Right atrium auricular region (tissue), 2 donors: ENCODE measurements at regions not wholly inside any gene's neighbourhood (a gene's known extent, or its start where the extent isn't known, plus 50 kb on each side); places are given as distances from the start of the nearest gene placed in this dataset.

Source experiments
- DNase-seq: peaks from one replicate; pipeline ENCODE4 v3.0.0-alpha.2; 2019; ENCODE audit warnings: low spot score
- H3K27ac ChIP-seq, 2 donors: fragments of 200-600 bp; sonication (generic); 1 replicate in 1 of 2; 2 replicates in 1 of 2; pipeline ENCODE4 v1.5.1; 2016 to 2019
- H3K27me3 ChIP-seq, 2 donors: fragments of 200-600 bp; sonication (generic); one replicate each; pipeline versions ENCODE4 v1.5.1 to v1.6.0; 2017 to 2019
- H3K36me3 ChIP-seq: fragments of 200-600 bp; sonication (generic); one replicate; pipeline ENCODE4 v1.5.1; 2016
- H3K4me1 ChIP-seq, 2 donors: fragments of 200-600 bp; sonication (generic); one replicate each; pipeline versions ENCODE4 v1.5.1 to v1.6.0; 2017 to 2019
- H3K4me3 ChIP-seq, 2 donors: fragments of 200-600 bp; sonication (generic); 1 replicate in 1 of 2; 2 replicates in 1 of 2; pipeline ENCODE4 v1.5.1; 2017 to 2019; ENCODE audit warnings: mild to moderate bottlenecking in 1 of 2, moderate library complexity in 1 of 2
- H3K9me3 ChIP-seq, 2 donors: fragments of 200-600 bp; sonication (generic); one replicate each; pipeline ENCODE4 v1.5.1; 2019
- TF ChIP-seq, protein P1 (sequence below), 2 donors: fragments of 200-600 bp; sonication (generic); IDR thresholded peaks; one replicate each; pipeline ENCODE4 v1.5.1; 2019; ENCODE audit warnings: antibody characterized with exemption in 2 of 2

DNA sequence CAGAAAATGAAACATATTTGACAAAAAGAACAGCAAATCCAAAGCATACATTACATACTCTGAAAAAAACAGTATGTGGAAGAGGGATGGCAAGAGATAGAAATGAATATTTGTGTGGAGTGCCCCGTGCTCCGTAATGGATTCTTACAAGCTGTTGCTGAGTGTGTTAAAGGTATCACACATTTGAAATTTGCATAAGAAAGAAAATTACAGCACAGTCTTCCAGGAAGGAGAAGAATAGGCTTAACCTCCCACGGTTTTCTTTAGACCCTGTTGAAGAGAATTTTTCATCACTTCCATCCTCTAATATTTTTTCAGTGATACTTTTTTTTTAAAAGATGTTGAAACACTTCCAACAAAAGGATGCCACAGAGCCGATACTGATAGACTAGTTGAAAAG, 1489.4 kb downstream of the RAPGEF2 start:
- H3K9me3 ChIP-seq: no peaks in the 10 kb centered on the region
- TF ChIP-seq, protein P1, sequence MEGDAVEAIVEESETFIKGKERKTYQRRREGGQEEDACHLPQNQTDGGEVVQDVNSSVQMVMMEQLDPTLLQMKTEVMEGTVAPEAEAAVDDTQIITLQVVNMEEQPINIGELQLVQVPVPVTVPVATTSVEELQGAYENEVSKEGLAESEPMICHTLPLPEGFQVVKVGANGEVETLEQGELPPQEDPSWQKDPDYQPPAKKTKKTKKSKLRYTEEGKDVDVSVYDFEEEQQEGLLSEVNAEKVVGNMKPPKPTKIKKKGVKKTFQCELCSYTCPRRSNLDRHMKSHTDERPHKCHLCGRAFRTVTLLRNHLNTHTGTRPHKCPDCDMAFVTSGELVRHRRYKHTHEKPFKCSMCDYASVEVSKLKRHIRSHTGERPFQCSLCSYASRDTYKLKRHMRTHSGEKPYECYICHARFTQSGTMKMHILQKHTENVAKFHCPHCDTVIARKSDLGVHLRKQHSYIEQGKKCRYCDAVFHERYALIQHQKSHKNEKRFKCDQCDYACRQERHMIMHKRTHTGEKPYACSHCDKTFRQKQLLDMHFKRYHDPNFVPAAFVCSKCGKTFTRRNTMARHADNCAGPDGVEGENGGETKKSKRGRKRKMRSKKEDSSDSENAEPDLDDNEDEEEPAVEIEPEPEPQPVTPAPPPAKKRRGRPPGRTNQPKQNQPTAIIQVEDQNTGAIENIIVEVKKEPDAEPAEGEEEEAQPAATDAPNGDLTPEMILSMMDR (IDR thresholded peaks at IDR 0.05): no peak
- H3K27me3 ChIP-seq: no peaks in the 10 kb centered on the region
- no peaks in the 10 kb centered on the region for H3K36me3 ChIP-seq
- no peak for DNase-seq
- no peak overlapping the region for H3K27ac ChIP-seq
- no peaks in the 10 kb centered on the region for H3K4me1 ChIP-seq
- H3K4me3 ChIP-seq: no peak overlapping the region

DNA sequence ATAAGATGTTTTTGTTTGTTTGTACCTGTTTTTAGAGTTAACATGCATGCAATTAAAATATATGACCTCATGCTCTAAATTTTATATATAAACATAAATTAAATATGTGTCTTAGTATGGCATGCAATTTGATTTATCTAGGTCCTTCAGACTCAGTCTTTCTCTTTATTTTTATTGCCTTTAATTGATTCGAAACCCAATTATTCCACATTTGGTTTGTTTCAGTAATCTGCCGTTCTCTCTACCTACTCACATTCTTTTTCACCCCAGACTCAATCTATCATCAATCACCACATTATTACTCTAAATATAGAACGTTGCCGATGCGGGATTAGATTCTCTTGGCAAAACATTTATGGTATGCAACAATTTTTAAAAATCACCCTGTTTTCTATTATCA, 1492.8 kb downstream of the RAPGEF2 start:
- DNase-seq: no peak
- no peaks in the 10 kb centered on the region for H3K9me3 ChIP-seq
- TF ChIP-seq, protein P1 (IDR thresholded peaks at IDR 0.05): no peak
- H3K4me3 ChIP-seq: no peak overlapping the region
- H3K36me3 ChIP-seq: no peaks in the 10 kb centered on the region
- no peak overlapping the region for H3K27ac ChIP-seq
- no peaks in the 10 kb centered on the region for H3K4me1 ChIP-seq
- H3K27me3 ChIP-seq: no peaks in the 10 kb centered on the region

DNA sequence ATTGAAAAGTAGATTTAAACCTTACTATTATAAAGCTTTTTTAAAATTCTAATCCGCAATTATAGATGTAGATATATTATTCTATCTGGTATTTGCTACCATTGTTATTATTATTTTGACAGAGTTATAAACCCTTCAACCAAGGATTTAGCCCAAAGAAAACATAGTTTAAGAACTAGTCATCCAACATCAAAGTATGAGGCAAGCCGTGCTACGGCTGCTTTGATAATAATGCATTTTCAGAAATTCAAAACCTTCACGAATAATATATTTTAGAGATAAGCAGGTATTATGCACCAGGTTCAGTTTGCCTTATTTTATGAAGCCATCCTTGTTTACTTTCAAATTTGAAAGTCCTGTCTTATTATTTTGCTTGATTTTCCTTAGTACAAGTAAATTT, 1501.7 kb downstream of the RAPGEF2 start:
- H3K9me3 ChIP-seq: no peaks in the 10 kb centered on the region
- H3K27me3 ChIP-seq: no peaks in the 10 kb centered on the region
- H3K27ac ChIP-seq: no peak overlapping the region
- H3K4me1 ChIP-seq: no peaks in the 10 kb centered on the region
- no peak for DNase-seq
- no peaks in the 10 kb centered on the region for H3K36me3 ChIP-seq
- TF ChIP-seq, protein P1 (IDR thresholded peaks at IDR 0.05): no peak
- H3K4me3 ChIP-seq: no peak overlapping the region

DNA sequence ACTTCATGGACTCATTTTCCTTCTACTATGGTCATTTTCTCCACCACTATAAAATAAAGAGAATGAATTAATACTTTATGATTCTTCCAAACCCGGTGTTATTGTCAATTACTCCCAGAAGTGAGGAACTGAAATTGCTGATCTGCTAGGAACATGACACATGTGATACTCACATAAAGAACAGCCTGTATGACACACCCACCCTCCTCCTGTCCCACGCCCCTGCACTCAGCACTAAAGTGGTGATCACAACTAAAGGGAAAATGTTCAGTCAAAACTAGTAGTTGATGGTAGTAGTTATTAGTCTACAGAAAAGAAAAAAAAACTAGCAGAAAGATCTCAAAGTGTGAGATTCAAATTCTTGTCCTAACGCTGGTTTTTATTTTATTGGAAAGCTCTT, 1508.3 kb downstream of the RAPGEF2 start:
- H3K9me3 ChIP-seq: no peaks in the 10 kb centered on the region
- TF ChIP-seq, protein P1 (IDR thresholded peaks at IDR 0.05): no peak
- no peak overlapping the region for H3K27ac ChIP-seq
- no peaks in the 10 kb centered on the region for H3K36me3 ChIP-seq
- no peak overlapping the region for H3K4me3 ChIP-seq
- no peak for DNase-seq
- H3K4me1 ChIP-seq: no peaks in the 10 kb centered on the region
- H3K27me3 ChIP-seq: no peaks in the 10 kb centered on the region

DNA sequence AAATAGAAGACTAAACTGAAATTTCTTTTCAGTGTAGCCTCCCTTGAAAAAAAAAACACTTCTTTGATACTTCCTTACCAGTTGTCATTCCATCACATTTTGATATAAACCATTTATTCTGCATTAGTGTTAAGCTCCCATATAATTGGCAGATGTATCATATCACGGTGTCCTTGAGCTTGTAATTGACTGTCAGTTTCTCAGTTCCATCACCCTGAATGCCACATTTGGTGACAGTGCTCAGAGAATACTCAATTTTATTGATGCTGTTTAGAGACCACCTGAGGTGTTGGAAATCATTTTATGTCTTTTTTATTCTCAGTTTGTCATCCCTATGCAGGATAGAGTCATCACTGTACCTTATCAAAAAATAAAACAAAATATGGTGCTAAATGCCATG, 1528.2 kb downstream of the RAPGEF2 start:
- Histone ChIP-seq H3K27ac (no peak overlapping the region), H3K36me3 (no peaks in the 10 kb centered on the region), H3K4me3 (no peak overlapping the region), H3K4me1 (no peaks in the 10 kb centered on the region), H3K9me3 (peaks cover 0 to 18% of the 10 kb centered on the region in 2 donors), H3K27me3 (no peaks in the 10 kb centered on the region)
- TF ChIP-seq, protein P1 (IDR thresholded peaks at IDR 0.05): no peak
- DNase-seq: no peak

DNA sequence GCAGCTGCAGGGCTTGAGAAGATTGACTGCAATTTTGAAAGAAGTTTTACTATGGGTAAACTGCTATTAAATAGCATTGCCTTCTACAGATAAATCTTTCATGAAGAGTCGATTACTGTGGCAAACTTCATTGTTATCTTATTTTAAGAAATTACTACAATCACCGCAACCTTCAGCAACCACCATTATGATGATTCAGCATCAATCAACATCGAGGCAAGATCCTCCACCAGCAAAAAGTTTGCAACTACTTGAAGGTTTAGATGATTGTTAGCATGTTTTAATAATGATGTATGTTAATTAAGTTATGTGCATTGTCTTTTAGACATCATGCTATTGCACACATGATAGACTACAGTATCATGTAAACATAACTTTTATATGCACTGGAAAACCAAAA, 1511.0 kb downstream of the FSTL5 start:
- no peak for DNase-seq
- H3K4me3 ChIP-seq: no peak overlapping the region
- no peaks in the 10 kb centered on the region for H3K9me3 ChIP-seq
- no peaks in the 10 kb centered on the region for H3K36me3 ChIP-seq
- H3K27me3 ChIP-seq: no peaks in the 10 kb centered on the region
- H3K27ac ChIP-seq: no peak overlapping the region
- no peaks in the 10 kb centered on the region for H3K4me1 ChIP-seq
- TF ChIP-seq, protein P1 (IDR thresholded peaks at IDR 0.05): no peak
